ENCODE measurements at regions not wholly inside any gene's neighbourhood (a gene's known extent, or its start where the extent isn't known, plus 50 kb on each side); places are given as distances from the start of the nearest gene placed in this dataset.
A peak's percentile ranks its signal among the peaks of the same experiment; 100 is the strongest.
"Not testable (repeated sequence)": the region's sequence is repeated elsewhere in the genome, so short reads cannot be mapped to it uniquely, and the experiment has no call there.

- no peak for DNase-seq
Measured at GRCh38 chr3:178350763-178351162, 185.5 kb upstream of the KCNMB2 start.

GRCh38 chr3:178352326-178353005, 183.8 kb upstream of the KCNMB2 start:
- no peak for DNase-seq

GRCh38 chr3:178353006-178353694, 183.1 kb upstream of the KCNMB2 start:
- no peak for DNase-seq

- no peak for DNase-seq
Measured at GRCh38 chr3:178359728-178360127, 176.5 kb upstream of the KCNMB2 start.

GRCh38 chr3:178363048-178363447, 173.2 kb upstream of the KCNMB2 start:
- not testable (repeated sequence) for DNase-seq

- no peak for DNase-seq
Measured at GRCh38 chr3:178367817-178368617, 168.2 kb upstream of the KCNMB2 start.

GRCh38 chr3:178369006-178369405, 167.2 kb upstream of the KCNMB2 start:
- no peak for DNase-seq

- DNase-seq, result no peak
Measured at GRCh38 chr3:178369811-178370210, 166.4 kb upstream of the KCNMB2 start.

GRCh38 chr3:178370387-178370786, 165.8 kb upstream of the KCNMB2 start:
- DNase-seq, result no peak

- no peak for DNase-seq
Measured at GRCh38 chr3:178381555-178381954, 154.7 kb upstream of the KCNMB2 start.

- DNase-seq, result no peak
Measured at GRCh38 chr3:178381971-178382448, 154.2 kb upstream of the KCNMB2 start.

GRCh38 chr3:178382449-178383061, 153.7 kb upstream of the KCNMB2 start:
- DNase-seq, result no peak

- no peak for DNase-seq
Measured at GRCh38 chr3:178384321-178385230, 151.7 kb upstream of the KCNMB2 start.

GRCh38 chr3:178385280-178385952, 150.8 kb upstream of the KCNMB2 start:
- DNase-seq, result peak; percentile 12

- no peak for DNase-seq
Measured at GRCh38 chr3:178386401-178386800, 149.8 kb upstream of the KCNMB2 start.

GRCh38 chr3:178386880-178387279, 149.4 kb upstream of the KCNMB2 start:
- no peak for DNase-seq

GRCh38 chr3:178388473-178388872, 147.8 kb upstream of the KCNMB2 start:
- no peak for DNase-seq

- DNase-seq, result no peak
Measured at GRCh38 chr3:178389258-178389657, 147.0 kb upstream of the KCNMB2 start.

GRCh38 chr3:178392511-178392926, 143.7 kb upstream of the KCNMB2 start:
- DNase-seq, result no peak

GRCh38 chr3:178393146-178393545, 143.1 kb upstream of the KCNMB2 start:
- no peak for DNase-seq

GRCh38 chr3:178393824-178394223, 142.4 kb upstream of the KCNMB2 start:
- DNase-seq, result no peak
